GM23338 (cell line): ENCODE measurements at regions not wholly inside any gene's neighbourhood (a gene's known extent, or its start where the extent isn't known, plus 50 kb on each side); places are given as distances from the start of the nearest gene placed in this dataset.
"Not testable (repeated sequence)": the region's sequence is repeated elsewhere in the genome, so short reads cannot be mapped to it uniquely, and the experiment has no call there.

Experiments
- ATAC-seq: fragments of 200-7000 bp; cut with Tn5 transposase; 3 replicates; pipeline ENCODE4 v1.9.1; 2020
- DNase-seq: peaks from one replicate; pipeline ENCODE4 v3.0.0-alpha.2; 2015; ENCODE audit warnings: low spot score
- H2AFZ ChIP-seq: fragments of 200-600 bp; sonication (generic); 2 replicates; pipeline ENCODE4 v1.8.0; 2016; ENCODE audit warnings: antibody characterized with exemption, mild to moderate bottlenecking, moderate library complexity
- H3F3A ChIP-seq: fragments of 200-600 bp; sonication (generic); replicated peaks from 2 replicates; pipeline ENCODE4 v1.8.0; 2017; ENCODE audit warnings: antibody characterized with exemption, mixed run types, low read depth
- H3K27ac ChIP-seq: fragments of 200-600 bp; sonication (generic); 2 replicates; pipeline ENCODE4 v1.6.1; 2016; ENCODE audit warnings: low read depth
- H3K27me3 ChIP-seq: fragments of 200-600 bp; sonication (generic); 2 replicates; pipeline ENCODE4 v1.8.0; 2016; ENCODE audit warnings: mild to moderate bottlenecking, mixed run types, moderate library complexity; ENCODE audit not compliant: insufficient read depth
- H3K36me3 ChIP-seq: fragments of 200-600 bp; sonication (generic); 2 replicates; pipeline ENCODE4 v1.8.0; 2016; ENCODE audit warnings: mild to moderate bottlenecking; ENCODE audit not compliant: insufficient read depth
- H3K4me1 ChIP-seq: fragments of 200-600 bp; sonication (generic); 2 replicates; pipeline ENCODE4 v1.8.0; 2016; ENCODE audit warnings: mild to moderate bottlenecking, moderate library complexity; ENCODE audit not compliant: insufficient read depth
- H3K4me2 ChIP-seq: fragments of 200-600 bp; sonication (generic); 2 replicates; pipeline ENCODE4 v1.7.1; 2017; ENCODE audit warnings: mixed run types
- H3K4me3 ChIP-seq: fragments of 200-600 bp; sonication (generic); 2 replicates; pipeline ENCODE4 v1.6.1; 2016; ENCODE audit warnings: mixed run types
- H3K79me2 ChIP-seq: fragments of 200-600 bp; sonication (generic); replicated peaks from 2 replicates; pipeline ENCODE4 v1.8.0; 2017; ENCODE audit warnings: mild to moderate bottlenecking; ENCODE audit not compliant: insufficient read depth
- H3K9me2 ChIP-seq: fragments of 200-600 bp; sonication (generic); 2 replicates; pipeline ENCODE4 v1.8.0; 2017; ENCODE audit not compliant: insufficient read depth
- H4K20me1 ChIP-seq: fragments of 200-600 bp; sonication (generic); replicated peaks from 2 replicates; pipeline ENCODE4 v1.8.0; 2017; ENCODE audit warnings: mild to moderate bottlenecking; ENCODE audit not compliant: insufficient read depth
- H3K27ac Mint-ChIP-seq: 2 replicates; pipeline ENCODE4 v1.8.0; 2020; ENCODE audit warnings: inconsistent platforms, mild to moderate bottlenecking, moderate library complexity, mixed read lengths
- H3K27me3 Mint-ChIP-seq: 3 replicates; pipeline ENCODE4 v1.8.0; 2022; ENCODE audit warnings: low read depth, mild to moderate bottlenecking, moderate library complexity, mixed read lengths, inconsistent platforms; ENCODE audit not compliant: insufficient read depth, poor library complexity
- H3K36me3 Mint-ChIP-seq: 3 replicates; pipeline ENCODE4 v1.8.0; 2021; ENCODE audit warnings: low read depth, mild to moderate bottlenecking, inconsistent platforms, moderate library complexity, mixed read lengths
- H3K4me1 Mint-ChIP-seq: 3 replicates; pipeline ENCODE4 v1.8.0; 2020; ENCODE audit warnings: mild to moderate bottlenecking, inconsistent platforms, mixed read lengths
- H3K4me3 Mint-ChIP-seq: 3 replicates; pipeline ENCODE4 v1.8.0; 2021; ENCODE audit warnings: moderate library complexity, mild to moderate bottlenecking, inconsistent platforms, mixed read lengths
- H3K9me3 Mint-ChIP-seq: 3 replicates; pipeline ENCODE4 v1.8.0; 2020; ENCODE audit warnings: moderate library complexity, mild to moderate bottlenecking, inconsistent platforms, mixed read lengths
- CREB1 ChIP-seq: fragments of 250-450 bp; sonication (Bioruptor Pico); IDR thresholded peaks from 2 replicates; pipeline ENCODE4 v1.5.0; 2020; ENCODE audit warnings: low read depth, mild to moderate bottlenecking, moderate library complexity
- NANOG ChIP-seq: IDR thresholded peaks from 2 replicates; pipeline ENCODE4 v1.6.1; 2016; ENCODE audit warnings: antibody characterized with exemption, borderline replicate concordance
- POLR2AphosphoS5 ChIP-seq: IDR thresholded peaks from 2 replicates; pipeline ENCODE4 v1.6.1; 2016; ENCODE audit warnings: antibody characterized with exemption, low read depth

GRCh38 chr14:48260394-48261295 lies 585.2 kb upstream of the MDGA2 start:
- Histone ChIP-seq H3K27ac (peak overlapping the region; percentile 96), H3K79me2 (peaks cover 49% of the 10 kb centered on the region), H3K4me2 (peak overlapping the region; percentile 84), H3K4me3 (peak overlapping the region; percentile 94), H3K36me3 (peaks cover 25% of the 10 kb centered on the region)
- not testable (repeated sequence) for H3K36me3 Mint-ChIP-seq, H2AFZ ChIP-seq, H4K20me1 ChIP-seq, H3K4me3 Mint-ChIP-seq, H3K9me3 Mint-ChIP-seq, H3K4me1 ChIP-seq, H3F3A ChIP-seq, H3K27me3 ChIP-seq, H3K9me2 ChIP-seq
- 0 out of 2 replicates have a peak, but pooled peaks have one; percentile 23 for TF ChIP-seq CREB1 (CRISPR knock-in tag)
- TF ChIP-seq NANOG: peak; percentile 91
- TF ChIP-seq POLR2AphosphoS5: peak; percentile 78
- Mint-ChIP-seq H3K4me1 (peaks cover 18% of the 10 kb centered on the region), H3K27ac (peak overlapping the region; percentile 95), H3K27me3 (peaks cover 11% of the 10 kb centered on the region)
- ATAC-seq: peak; percentile 67
- DNase-seq: peak; percentile 65

DNA sequence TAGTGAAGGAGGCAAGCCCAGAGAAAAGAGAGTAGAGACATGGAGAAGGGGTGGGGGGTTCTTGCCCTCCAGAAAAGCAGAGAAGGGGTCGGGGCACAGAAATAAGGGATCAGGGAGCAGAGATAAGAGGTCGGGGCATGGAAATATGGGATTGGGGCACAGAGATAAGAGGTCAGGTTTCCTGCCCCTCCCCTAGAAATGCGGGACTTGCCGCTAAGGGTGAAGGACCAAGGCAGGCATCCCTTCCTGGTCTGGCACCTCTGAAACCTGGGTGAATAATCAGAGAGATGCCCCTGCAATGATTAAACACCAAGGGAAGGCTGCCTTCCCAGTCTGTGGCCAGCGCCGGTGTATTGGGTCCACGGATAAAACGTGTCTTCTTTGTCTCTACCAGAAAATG lies 584.5 kb upstream of the MDGA2 start:
- peaks cover 21% of the 10 kb centered on the region for H3K4me1 Mint-ChIP-seq
- H3K36me3 ChIP-seq: peaks cover 30% of the 10 kb centered on the region
- H3K4me3 Mint-ChIP-seq, H3K27me3 ChIP-seq, H3K4me1 ChIP-seq, H3K36me3 Mint-ChIP-seq, H3K9me2 ChIP-seq, H2AFZ ChIP-seq, H3F3A ChIP-seq, H3K9me3 Mint-ChIP-seq, DNase-seq: not testable (repeated sequence)
- H3K27me3 Mint-ChIP-seq: peaks cover 14% of the 10 kb centered on the region
- peak overlapping the region; percentile 95 for H3K27ac Mint-ChIP-seq
- peak overlapping the region; percentile 84 for H3K4me2 ChIP-seq
- peaks cover 56% of the 10 kb centered on the region for H3K79me2 ChIP-seq
- H3K4me3 ChIP-seq: peak overlapping the region; percentile 94
- H3K27ac ChIP-seq: peak overlapping the region; percentile 96
- peaks cover 12% of the 10 kb centered on the region for H4K20me1 ChIP-seq
- ATAC-seq: peak; percentile 74

DNA sequence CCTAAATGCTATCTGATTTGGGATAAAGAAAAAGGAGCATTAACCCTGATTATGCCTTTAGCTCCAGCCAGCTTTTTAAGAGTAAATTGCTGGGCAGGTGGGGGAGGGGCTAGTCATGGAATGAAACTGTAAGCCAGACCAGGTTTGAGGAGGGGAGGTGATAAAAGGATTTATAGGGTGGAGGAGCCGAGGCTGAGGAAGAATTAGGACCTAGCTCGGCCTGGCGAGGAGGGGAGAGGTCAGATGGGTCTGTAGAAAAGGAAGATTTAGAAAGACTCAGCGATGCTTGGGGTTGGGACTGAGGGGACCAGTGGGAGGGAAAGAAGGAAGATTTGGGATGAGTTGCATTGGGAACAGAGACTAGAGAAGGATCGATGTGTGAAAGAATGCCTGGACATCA lies 583.8 kb upstream of the MDGA2 start:
- not testable (repeated sequence) for H3K4me3 Mint-ChIP-seq

DNA sequence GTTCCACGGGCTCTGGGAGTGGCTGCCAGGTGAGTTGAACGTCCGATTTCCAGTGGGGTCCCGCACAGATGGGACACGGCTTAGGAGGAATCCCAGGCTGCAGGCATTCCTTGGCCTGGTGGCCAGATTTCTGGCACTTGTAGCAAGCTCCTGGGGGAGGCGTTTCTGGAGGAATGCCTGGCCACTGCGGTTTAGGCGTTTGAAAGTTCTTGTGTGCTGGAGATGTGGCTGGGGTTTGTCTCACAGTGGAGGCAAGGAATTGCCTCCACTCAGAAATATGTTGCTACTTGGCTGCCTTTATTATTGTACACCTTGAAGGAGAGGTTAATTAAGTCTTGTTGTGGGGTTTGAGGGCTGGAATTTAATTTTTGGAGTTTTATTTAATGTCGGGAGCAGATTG lies 583.3 kb upstream of the MDGA2 start:
- Histone ChIP-seq H4K20me1 (peaks cover 24% of the 10 kb centered on the region), H3K36me3 (peaks cover 40% of the 10 kb centered on the region), H3K4me2 (peak overlapping the region; percentile 84), H3K27ac (peak overlapping the region; percentile 96), H3K4me1 (peaks cover 18% of the 10 kb centered on the region), H3K79me2 (peaks cover 68% of the 10 kb centered on the region), H3K4me3 (peak overlapping the region; percentile 94)
- H3K27me3 Mint-ChIP-seq: peaks cover 14% of the 10 kb centered on the region
- H2AFZ ChIP-seq, H3K4me3 Mint-ChIP-seq, DNase-seq, ATAC-seq, H3K9me2 ChIP-seq, H3K36me3 Mint-ChIP-seq, H3K9me3 Mint-ChIP-seq, H3F3A ChIP-seq, H3K27me3 ChIP-seq: not testable (repeated sequence)
- peak overlapping the region; percentile 95 for H3K27ac Mint-ChIP-seq
- H3K4me1 Mint-ChIP-seq: peaks cover 31% of the 10 kb centered on the region

More for the DNA sequence above, 583.8 kb upstream of the MDGA2 start:
- Histone ChIP-seq H3K4me2 (peak overlapping the region; percentile 84), H3K27ac (peak overlapping the region; percentile 96), H3K36me3 (peaks cover 36% of the 10 kb centered on the region), H3K4me3 (peak overlapping the region; percentile 94), H4K20me1 (peaks cover 19% of the 10 kb centered on the region), H3K79me2 (peaks cover 63% of the 10 kb centered on the region), H3K4me1 (peaks cover 13% of the 10 kb centered on the region)
- H2AFZ ChIP-seq, H3K27me3 ChIP-seq, H3K36me3 Mint-ChIP-seq, ATAC-seq, H3K9me2 ChIP-seq, H3F3A ChIP-seq, H3K9me3 Mint-ChIP-seq: not testable (repeated sequence)
- H3K4me1 Mint-ChIP-seq: peaks cover 26% of the 10 kb centered on the region
- TF ChIP-seq POLR2AphosphoS5: peak; percentile 55
- DNase-seq: peak; percentile 44
- peak overlapping the region; percentile 95 for H3K27ac Mint-ChIP-seq
- H3K27me3 Mint-ChIP-seq: peaks cover 14% of the 10 kb centered on the region
